IMR-90 (cell line): ENCODE measurements at regions not wholly inside any gene's neighbourhood (a gene's known extent, or its start where the extent isn't known, plus 50 kb on each side); places are given as distances from the start of the nearest gene placed in this dataset.

ENCODE experiments used
- ATAC-seq: fragments of 200-7000 bp; cut with Tn5 transposase; 2 replicates; pipeline ENCODE4 v1.9.1; 2020; ENCODE audit warnings: low read depth, mild to moderate bottlenecking, moderate library complexity
- BruUV-seq: library from RNA; stranded (reverse); fragments of 400-500 nt; replicated peaks from 2 replicates; lab custom pipeline; 2021; lab: Mats Ljungman, UMichigan
- CTCF ChIA-PET: fragments of 300-600 bp; formaldehyde crosslinking; extraction: SDS; loops from one replicate; lab custom pipeline; 2021; ENCODE audit warnings: antibody characterized with exemption; lab: Yijun Ruan, JAX
- POLR2A ChIA-PET: fragments of 300-600 bp; sonication (Branson Sonifier 250); formaldehyde crosslinking; loops from one replicate; lab custom pipeline; 2022; ENCODE audit warnings: antibody characterized with exemption; ENCODE audit not compliant: unreplicated experiment; lab: Charles Lee
- DNase-seq: peaks from one replicate; pipeline ENCODE4 v3.0.0; 2013
- H2AFZ ChIP-seq: replicated peaks from 2 replicates; pipeline ENCODE3; 2013; ENCODE audit warnings: low read length, mild to moderate bottlenecking; ENCODE audit not compliant: poor library complexity
- H2AK5ac ChIP-seq: 2 replicates; pipeline ENCODE4 v1.6.1; 2013; ENCODE audit warnings: low read depth, low read length, inconsistent platforms
- H2AK9ac ChIP-seq: replicated peaks from 2 replicates; pipeline ENCODE3; 2013; ENCODE audit warnings: mild to moderate bottlenecking, low read depth, low read length, moderate library complexity; ENCODE audit not compliant: poor library complexity
- H2BK120ac ChIP-seq: 2 replicates; pipeline ENCODE4 v1.6.1; 2013; ENCODE audit warnings: low read depth, low read length, inconsistent platforms
- H2BK15ac ChIP-seq: 3 replicates; pipeline ENCODE4 v1.6.1; 2013; ENCODE audit warnings: low read depth, low read length, inconsistent platforms
- H2BK20ac ChIP-seq: 2 replicates; pipeline ENCODE4 v1.6.1; 2013; ENCODE audit warnings: low read depth, mild to moderate bottlenecking, inconsistent platforms, low read length, moderate library complexity
- H2BK5ac ChIP-seq: 2 replicates; pipeline ENCODE4 v1.6.1; 2013; ENCODE audit warnings: mild to moderate bottlenecking, low read depth, low read length, inconsistent platforms; ENCODE audit not compliant: poor library complexity, severe bottlenecking
- H3K14ac ChIP-seq: replicated peaks from 2 replicates; pipeline ENCODE4 v1.6.1; 2013; ENCODE audit warnings: low read depth, low read length, inconsistent platforms
- H3K18ac ChIP-seq: 2 replicates; pipeline ENCODE4 v1.6.1; 2013; ENCODE audit warnings: low read depth, low read length, control low read depth
- H3K23ac ChIP-seq: 2 replicates; pipeline ENCODE4 v1.6.1; 2013; ENCODE audit warnings: low read depth, low read length, inconsistent platforms
- H3K27ac ChIP-seq: 2 replicates; pipeline ENCODE4 v1.5.1; 2013; ENCODE audit warnings: mild to moderate bottlenecking, control low read depth, low read length; ENCODE audit not compliant: insufficient read depth
- H3K27me3 ChIP-seq: 2 replicates; pipeline ENCODE4 v1.6.1; 2013; ENCODE audit warnings: low read length; ENCODE audit not compliant: control insufficient read depth, insufficient read depth
- H3K36me3 ChIP-seq: 2 replicates; pipeline ENCODE4 v1.6.1; 2013; ENCODE audit warnings: low read length, mixed read lengths; ENCODE audit not compliant: control insufficient read depth, insufficient read depth
- H3K4ac ChIP-seq: 2 replicates; pipeline ENCODE4 v1.6.1; 2013; ENCODE audit warnings: low read depth, low read length, inconsistent platforms
- H3K4me1 ChIP-seq: 2 replicates; pipeline ENCODE4 v1.6.1; 2013; ENCODE audit warnings: low read length, mixed read lengths; ENCODE audit not compliant: control insufficient read depth, insufficient read depth
- H3K4me2 ChIP-seq: 2 replicates; pipeline ENCODE4 v1.6.1; 2013; ENCODE audit warnings: low read depth, mild to moderate bottlenecking, control low read depth, low read length, moderate library complexity
- H3K4me3 ChIP-seq: 2 replicates; pipeline ENCODE4 v1.5.1; 2013; ENCODE audit warnings: low read depth, mild to moderate bottlenecking, control low read depth, low read length, moderate library complexity; ENCODE audit not compliant: insufficient read depth
- H3K56ac ChIP-seq: 2 replicates; pipeline ENCODE4 v1.6.1; 2013; ENCODE audit warnings: low read length, inconsistent platforms; ENCODE audit not compliant: insufficient read depth; ENCODE audit errors: extremely low read depth
- H3K79me1 ChIP-seq, 2 experiments: 2 replicates each; pipeline ENCODE4 v1.6.1; 2013; ENCODE audit warnings: low read length in 2 of 2, inconsistent platforms in 1 of 2, low read depth in 1 of 2
- H3K9ac ChIP-seq: 2 replicates; pipeline ENCODE4 v1.6.1; 2013; ENCODE audit warnings: low read depth, low read length, control low read depth
- H3K9me1 ChIP-seq: 2 replicates; pipeline ENCODE4 v1.6.1; 2013; ENCODE audit warnings: low read length, inconsistent platforms; ENCODE audit not compliant: insufficient read depth
- H3K9me3 ChIP-seq: 2 replicates; pipeline ENCODE4 v1.6.1; 2013; ENCODE audit warnings: low read length; ENCODE audit not compliant: control insufficient read depth, insufficient read depth
- H4K20me1 ChIP-seq: 2 replicates; pipeline ENCODE4 v1.6.1; 2013; ENCODE audit warnings: low read length, inconsistent platforms; ENCODE audit not compliant: insufficient read depth
- H4K5ac ChIP-seq: 2 replicates; pipeline ENCODE4 v1.6.1; 2013; ENCODE audit warnings: mild to moderate bottlenecking, low read depth, low read length, control low read depth
- H4K8ac ChIP-seq, 2 experiments: 2 replicates each; pipeline ENCODE4 v1.6.1; 2013; ENCODE audit warnings: low read depth in 2 of 2, low read length in 2 of 2, control low read depth in 1 of 2, inconsistent platforms in 1 of 2
- H4K91ac ChIP-seq: 2 replicates; pipeline ENCODE4 v1.6.1; 2013; ENCODE audit warnings: low read depth, low read length, inconsistent platforms; ENCODE audit not compliant: insufficient read depth
- CHD1 ChIP-seq: IDR thresholded peaks from 2 replicates; pipeline ENCODE4 v1.6.1; 2012; ENCODE audit warnings: low read depth, low read length, improper control_type of control experiment
- FOS ChIP-seq: fragments of 150-350 bp; IDR thresholded peaks from 2 replicates; pipeline ENCODE4 v1.6.1; 2016; ENCODE audit warnings: low read depth, low read length
- MAFK ChIP-seq: IDR thresholded peaks from 2 replicates; pipeline ENCODE4 v1.6.1; 2012; ENCODE audit warnings: low read depth, low read length, improper control_type of control experiment
- RCOR1 ChIP-seq: IDR thresholded peaks from 2 replicates; pipeline ENCODE4 v1.6.1; 2012; ENCODE audit warnings: mild to moderate bottlenecking, low read length, improper control_type of control experiment; ENCODE audit not compliant: insufficient replicate concordance
- SMC3 ChIP-seq: fragments of 150-350 bp; IDR thresholded peaks from 2 replicates; pipeline ENCODE4 v1.6.1; 2016; ENCODE audit warnings: low read depth, mild to moderate bottlenecking, antibody characterized with exemption, low read length, moderate library complexity
- WGBS, 2 experiments: methylation state at CpG; one replicate each; pipeline versions ENCODE4 v1.1.5 to v1.1.7; 2013; ENCODE audit warnings: missing lambda C conversion rate in 2 of 2; ENCODE audit not compliant: insufficient read length in 1 of 2; ENCODE audit errors: extremely low coverage in 2 of 2; 5-methylcytosine and 5-hydroxymethylcytosine counted together
- dilution Hi-C: fragments of 300-500 bp; cut with HindIII; formaldehyde crosslinking; loops from one replicate; pipeline ENCODE4 v1.14.3; 2018; ENCODE audit warnings: low sequenced_read_pairs; ENCODE audit not compliant: unreplicated experiment
- in situ Hi-C: fragments of 300-500 bp; cut with MboI; formaldehyde crosslinking; loops from 3 replicates; pipeline ENCODE4 v1.14.3; 2019; ENCODE audit warnings: low sequenced_read_pairs, inconsistent platforms, mixed read lengths
- intact Hi-C: fragments of 100-400 bp; cut with micrococcal nuclease; formaldehyde crosslinking; loops from 2 replicates; pipeline ENCODE4 v1.10.0; 2022

DNA sequence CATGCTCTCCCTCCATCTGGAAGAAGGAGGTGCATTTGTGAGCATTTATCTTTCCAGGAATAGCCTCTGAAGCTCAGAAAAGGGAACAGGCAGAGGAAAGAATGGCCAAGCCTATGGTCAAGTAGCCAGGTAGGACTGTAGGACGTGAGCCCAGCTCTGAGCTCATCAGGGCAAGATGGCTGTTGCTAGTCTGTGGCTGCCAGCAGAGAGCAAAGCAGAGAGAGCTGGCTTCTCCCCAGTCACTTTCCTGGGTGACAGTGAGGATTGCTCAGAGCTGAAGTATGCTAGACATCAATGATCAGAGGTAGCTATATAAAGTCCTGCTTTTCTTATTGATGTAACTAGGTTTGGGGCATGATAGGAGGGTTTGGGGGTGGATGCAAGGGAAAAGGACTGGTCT is 146.1 kb upstream of the SLC24A5 start:
- H3K79me1 ChIP-seq = no peaks in the 10 kb centered on the region
- no peak overlapping the region for H3K56ac ChIP-seq
- H2AK5ac ChIP-seq = no peak overlapping the region
- H3K27me3 ChIP-seq = no peaks in the 10 kb centered on the region; the same call in 1 of the 2 replicates
- H3K4me2 ChIP-seq = no peak overlapping the region
- no peak for TF ChIP-seq MAFK
- no peak for TF ChIP-seq CHD1
- no peak for TF ChIP-seq SMC3
- no peak for TF ChIP-seq RCOR1
- TF ChIP-seq FOS = no peak
- no peak overlapping the region for H2BK15ac ChIP-seq
- no peak overlapping the region for H3K4me3 ChIP-seq
- H3K14ac ChIP-seq = no peak overlapping the region
- POLR2A ChIA-PET = no interaction called here
- intact Hi-C loops = no loop called here
- H3K4me1 ChIP-seq = no peaks in the 10 kb centered on the region
- H4K20me1 ChIP-seq = no peaks in the 10 kb centered on the region
- no peak overlapping the region for H2BK20ac ChIP-seq
- in situ Hi-C loops = no loop called here
- DNase-seq = no peak
- no peak overlapping the region for H4K91ac ChIP-seq
- no peak overlapping the region for H2AFZ ChIP-seq
- H2BK120ac ChIP-seq = no peak overlapping the region
- BruUV-seq = no TSS peak
- H3K18ac ChIP-seq = no peak overlapping the region
- H4K8ac ChIP-seq = no peak overlapping the region
- no peak overlapping the region for H3K9ac ChIP-seq
- no peak overlapping the region for H2AK9ac ChIP-seq
- 13% methylated on average over 1 of the region's 1 CpG; no CpG with 5 or more reads in 1 of the 2 experiments for WGBS, 2 experiments
- dilution Hi-C loops = no loop called here
- no peaks in the 10 kb centered on the region for H3K36me3 ChIP-seq
- peaks cover 3% of the 10 kb centered on the region; the same call in 1 of the 2 replicates for H3K9me3 ChIP-seq
- no peak overlapping the region for H2BK5ac ChIP-seq
- H3K27ac ChIP-seq = no peak overlapping the region
- H3K23ac ChIP-seq = no peak overlapping the region
- CTCF ChIA-PET = no interaction called here
- no peak overlapping the region for H3K4ac ChIP-seq
- no peaks in the 10 kb centered on the region for H3K9me1 ChIP-seq
- ATAC-seq = no peak
- no peak overlapping the region for H4K5ac ChIP-seq
